Keratinocyte (primary cell): ENCODE measurements at regions not wholly inside any gene's neighbourhood (a gene's known extent, or its start where the extent isn't known, plus 50 kb on each side); places are given as distances from the start of the nearest gene placed in this dataset.

ENCODE experiments used
- DNase-seq: peaks from one replicate; pipeline ENCODE4 v3.0.0-alpha.2; 2011; ENCODE audit warnings: low read depth, missing footprints, low spot score
- FAIRE-seq: peaks from 2 replicates; lab custom pipeline; 2011; peaks lifted over from hg19 to GRCh38; lab: Jason Lieb, UNC
- H2AFZ ChIP-seq: 2 replicates; pipeline ENCODE4 v1.6.0; 2012; ENCODE audit warnings: low read length, control low read depth, inconsistent platforms; ENCODE audit not compliant: control insufficient read depth
- H3K27ac ChIP-seq: 2 replicates; pipeline ENCODE4 v1.5.1; 2011; ENCODE audit warnings: low read length; ENCODE audit not compliant: control insufficient read depth, insufficient read depth
- H3K27me3 ChIP-seq: 3 replicates; pipeline ENCODE4 v1.6.0; 2011; ENCODE audit warnings: low read length; ENCODE audit not compliant: control insufficient read depth, insufficient read depth; ENCODE audit errors: extremely low read depth
- H3K36me3 ChIP-seq, 2 experiments: 2 replicates in 1 of 2; 3 replicates in 1 of 2; pipeline ENCODE4 v1.5.1; 2011; ENCODE audit warnings: low read length in 2 of 2, mild to moderate bottlenecking in 1 of 2; ENCODE audit not compliant: control insufficient read depth in 2 of 2, insufficient read depth in 2 of 2; ENCODE audit errors: extremely low read depth in 1 of 2
- H3K4me1 ChIP-seq: 3 replicates; pipeline ENCODE4 v1.5.1; 2011; ENCODE audit warnings: low read length; ENCODE audit not compliant: control insufficient read depth, insufficient read depth; ENCODE audit errors: extremely low read depth
- H3K4me2 ChIP-seq: 3 replicates; pipeline ENCODE4 v1.6.0; 2011; ENCODE audit warnings: low read depth, low read length; ENCODE audit not compliant: control insufficient read depth, insufficient read depth; ENCODE audit errors: extremely low read depth
- H3K4me3 ChIP-seq, 3 experiments: fragments of 200-600 bp in 1 of 3; sonication (generic) in 1 of 3; 2 replicates in 2 of 3; 3 replicates in 1 of 3; pipeline ENCODE4 v1.5.1; 2011 to 2016; ENCODE audit warnings: low read length in 3 of 3, mild to moderate bottlenecking in 3 of 3, control low read depth in 2 of 3, inconsistent platforms in 1 of 3, low read depth in 1 of 3, mixed read lengths in 1 of 3, mixed run types in 1 of 3, moderate library complexity in 1 of 3; ENCODE audit not compliant: control insufficient read depth in 2 of 3, insufficient read depth in 2 of 3; ENCODE audit errors: extremely low read depth in 1 of 3
- H3K79me2 ChIP-seq: 2 replicates; pipeline ENCODE4 v1.6.0; 2012; ENCODE audit warnings: low read length; ENCODE audit not compliant: control insufficient read depth, insufficient read depth
- H3K9ac ChIP-seq: 3 replicates; pipeline ENCODE4 v1.6.0; 2011; ENCODE audit warnings: low read length; ENCODE audit not compliant: control insufficient read depth, insufficient read depth; ENCODE audit errors: extremely low read depth
- H3K9me1 ChIP-seq: 3 replicates; pipeline ENCODE4 v1.6.0; 2011; ENCODE audit warnings: low read length; ENCODE audit not compliant: control insufficient read depth, insufficient read depth; ENCODE audit errors: extremely low read depth
- H3K9me3 ChIP-seq: 2 replicates; pipeline ENCODE4 v1.5.1; 2012; ENCODE audit warnings: low read depth, low read length; ENCODE audit not compliant: control insufficient read depth
- H4K20me1 ChIP-seq: 3 replicates; pipeline ENCODE4 v1.6.0; 2011; ENCODE audit warnings: low read length; ENCODE audit not compliant: control insufficient read depth, insufficient read depth; ENCODE audit errors: extremely low read depth
- EZH2 ChIP-seq: IDR thresholded peaks from one replicate; pipeline ENCODE4 v1.6.1; 2012; ENCODE audit warnings: inconsistent platforms, mild to moderate bottlenecking, low read length, moderate library complexity
- dilution Hi-C: fragments of 300-500 bp; cut with MboI; formaldehyde crosslinking; loops from one replicate; pipeline ENCODE4 v1.7.0; 2020; ENCODE audit warnings: low sequenced_read_pairs; ENCODE audit not compliant: extremely low pct_ligation_motif_present
- TF ChIP-seq, protein P1 (sequence below), 3 experiments: IDR thresholded peaks in 1 of 3; conservative IDR thresholded peaks in 1 of 3; optimal IDR thresholded peaks in 1 of 3; 2 replicates in 2 of 3; 3 replicates in 1 of 3; pipeline versions ENCODE3 to v1.5.1; 2011; ENCODE audit warnings: low read length in 3 of 3, mild to moderate bottlenecking in 3 of 3, moderate library complexity in 2 of 3, control low read depth in 1 of 3, inconsistent platforms in 1 of 3; ENCODE audit not compliant: insufficient read depth in 2 of 3; ENCODE audit errors: extremely low read depth in 1 of 3

- DNase-seq, result no peak
- H3K9me1 ChIP-seq, result no peaks in the 10 kb centered on the region
- no peaks in the 10 kb centered on the region for H4K20me1 ChIP-seq
- no peak overlapping the region for H3K4me3 ChIP-seq
- H3K4me1 ChIP-seq, result no peaks in the 10 kb centered on the region
- no peak overlapping the region for H3K27ac ChIP-seq
- no peaks in the 10 kb centered on the region for H3K79me2 ChIP-seq
- no peaks in the 10 kb centered on the region for H3K27me3 ChIP-seq
- H3K4me2 ChIP-seq, result no peak overlapping the region
- H3K9me3 ChIP-seq, result no peaks in the 10 kb centered on the region
- TF ChIP-seq, protein P1, sequence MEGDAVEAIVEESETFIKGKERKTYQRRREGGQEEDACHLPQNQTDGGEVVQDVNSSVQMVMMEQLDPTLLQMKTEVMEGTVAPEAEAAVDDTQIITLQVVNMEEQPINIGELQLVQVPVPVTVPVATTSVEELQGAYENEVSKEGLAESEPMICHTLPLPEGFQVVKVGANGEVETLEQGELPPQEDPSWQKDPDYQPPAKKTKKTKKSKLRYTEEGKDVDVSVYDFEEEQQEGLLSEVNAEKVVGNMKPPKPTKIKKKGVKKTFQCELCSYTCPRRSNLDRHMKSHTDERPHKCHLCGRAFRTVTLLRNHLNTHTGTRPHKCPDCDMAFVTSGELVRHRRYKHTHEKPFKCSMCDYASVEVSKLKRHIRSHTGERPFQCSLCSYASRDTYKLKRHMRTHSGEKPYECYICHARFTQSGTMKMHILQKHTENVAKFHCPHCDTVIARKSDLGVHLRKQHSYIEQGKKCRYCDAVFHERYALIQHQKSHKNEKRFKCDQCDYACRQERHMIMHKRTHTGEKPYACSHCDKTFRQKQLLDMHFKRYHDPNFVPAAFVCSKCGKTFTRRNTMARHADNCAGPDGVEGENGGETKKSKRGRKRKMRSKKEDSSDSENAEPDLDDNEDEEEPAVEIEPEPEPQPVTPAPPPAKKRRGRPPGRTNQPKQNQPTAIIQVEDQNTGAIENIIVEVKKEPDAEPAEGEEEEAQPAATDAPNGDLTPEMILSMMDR (optimal IDR thresholded peaks at IDR 0.05 in 1 of 3, IDR thresholded peaks at IDR 0.05 in 1 of 3, conservative IDR thresholded peaks at IDR 0.05 in 1 of 3; ENCODE audit: extremely low read depth in 1 of 3, insufficient read depth in 2 of 3, low read length in 3 of 3), result no peak
- TF ChIP-seq EZH2, result no peak
- no peak overlapping the region for H2AFZ ChIP-seq
- no peak for FAIRE-seq
- dilution Hi-C loops, result no loop called here
- H3K36me3 ChIP-seq, result no peaks in the 10 kb centered on the region
- H3K9ac ChIP-seq, result no peak overlapping the region
These were observed 491.1 kb downstream of the UTRN start for GRCh38 chr6:144776031-144776819.

DNA sequence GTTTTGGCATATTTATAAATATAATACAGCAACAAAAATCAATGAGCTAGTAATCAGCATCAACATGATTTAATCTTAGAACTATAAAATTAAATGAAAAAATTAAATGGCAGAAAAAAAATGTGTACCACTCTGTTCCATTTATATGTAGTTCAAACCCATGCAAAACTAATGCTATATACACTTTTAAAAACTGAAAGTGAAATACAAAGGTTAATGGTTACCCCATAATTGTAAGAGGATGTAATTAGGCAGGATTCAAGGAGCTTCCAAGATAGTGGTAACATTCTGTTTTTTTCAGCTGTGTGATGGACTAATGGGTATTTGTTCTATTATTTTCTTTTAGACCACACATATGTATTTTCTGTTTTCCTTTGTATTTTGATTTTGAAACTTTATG, 492.1 kb downstream of the UTRN start:
- Histone ChIP-seq H3K27ac (no peak overlapping the region), H3K79me2 (no peaks in the 10 kb centered on the region), H3K9me3 (no peaks in the 10 kb centered on the region), H3K4me3 (no peak overlapping the region), H3K36me3 (no peaks in the 10 kb centered on the region), H3K9me1 (no peaks in the 10 kb centered on the region), H4K20me1 (no peaks in the 10 kb centered on the region), H3K27me3 (no peaks in the 10 kb centered on the region), H2AFZ (no peak overlapping the region), H3K4me2 (no peak overlapping the region), H3K9ac (no peak overlapping the region), H3K4me1 (no peaks in the 10 kb centered on the region)
- no peak for FAIRE-seq
- no peak for TF ChIP-seq EZH2
- TF ChIP-seq, protein P1 (optimal IDR thresholded peaks at IDR 0.05 in 1 of 3, IDR thresholded peaks at IDR 0.05 in 1 of 3, conservative IDR thresholded peaks at IDR 0.05 in 1 of 3; ENCODE audit: extremely low read depth in 1 of 3, insufficient read depth in 2 of 3, low read length in 3 of 3), result no peak
- no peak for DNase-seq
- dilution Hi-C loops, result no loop called here
